HL-60 (cell line): ENCODE measurements at regions not wholly inside any gene's neighbourhood (a gene's known extent, or its start where the extent isn't known, plus 50 kb on each side); places are given as distances from the start of the nearest gene placed in this dataset.

ENCODE experiments used
- CTCF ChIP-seq: IDR thresholded peaks from one replicate; pipeline ENCODE4 v1.5.1; 2011; ENCODE audit warnings: low read length, control low read depth, inconsistent platforms; ENCODE audit not compliant: insufficient read depth
- REST ChIP-seq: IDR thresholded peaks from 2 replicates; pipeline ENCODE4 v1.6.1; 2012; ENCODE audit warnings: low read depth; ENCODE audit not compliant: insufficient replicate concordance

- TF ChIP-seq CTCF (no peak), REST (no peak)
Measured at GRCh38 chr12:23426328-23426727, 523.1 kb downstream of the SOX5 start.
